Neural cell (in vitro differentiated cells): ENCODE measurements at regions not wholly inside any gene's neighbourhood (a gene's known extent, or its start where the extent isn't known, plus 50 kb on each side); places are given as distances from the start of the nearest gene placed in this dataset.

Experiments used
- H2AFZ ChIP-seq: fragments of 200-600, 300-800 bp; sonication (generic), shearing (Covaris generic); 2 replicates; pipeline ENCODE4 v1.6.0; 2014; ENCODE audit warnings: low read depth, mild to moderate bottlenecking, antibody characterized with exemption, low read length, moderate library complexity
- H3F3A ChIP-seq: fragments of 200-600 bp; shearing (Covaris generic); 2 replicates; pipeline ENCODE4 v1.6.1; 2016; ENCODE audit warnings: mild to moderate bottlenecking, moderate library complexity, mixed read lengths, antibody characterized with exemption, low read length; ENCODE audit not compliant: insufficient read depth, poor library complexity, severe bottlenecking
- H3K27ac ChIP-seq: fragments of 200-600, 300-800 bp; sonication (generic), shearing (Covaris generic); 2 replicates; pipeline ENCODE4 v1.5.1; 2014; ENCODE audit warnings: mild to moderate bottlenecking, low read length, moderate library complexity
- H3K27me3 ChIP-seq: fragments of 300-800, 200-600 bp; sonication (generic), shearing (Covaris generic); 2 replicates; pipeline ENCODE4 v1.6.0; 2014; ENCODE audit warnings: mild to moderate bottlenecking, low read depth, low read length, moderate library complexity; ENCODE audit not compliant: insufficient read depth
- H3K36me3 ChIP-seq: fragments of 300-800, 200-600 bp; sonication (generic), shearing (Covaris generic); 2 replicates; pipeline ENCODE4 v1.5.1; 2014; ENCODE audit warnings: mild to moderate bottlenecking, antibody characterized with exemption, low read length, moderate library complexity; ENCODE audit not compliant: insufficient read depth
- H3K4me2 ChIP-seq: fragments of 300-800, 200-600 bp; sonication (generic), shearing (Covaris generic); 2 replicates; pipeline ENCODE4 v1.6.0; 2014; ENCODE audit warnings: mild to moderate bottlenecking, low read length
- H3K4me3 ChIP-seq: fragments of 300-800, 200-600 bp; sonication (generic), shearing (Covaris generic); 2 replicates; pipeline ENCODE4 v1.5.1; 2014; ENCODE audit warnings: mild to moderate bottlenecking, low read length, moderate library complexity
- H3K79me2 ChIP-seq: fragments of 200-600 bp; shearing (Covaris generic); replicated peaks from 2 replicates; pipeline ENCODE4 v1.6.0; 2014; ENCODE audit warnings: mild to moderate bottlenecking, low read length, moderate library complexity; ENCODE audit not compliant: insufficient read depth
- H3K9ac ChIP-seq: fragments of 300-800, 200-600 bp; sonication (generic), shearing (Covaris generic); 2 replicates; pipeline ENCODE4 v1.6.1; 2016; ENCODE audit warnings: mild to moderate bottlenecking, low read length, mixed read lengths
- H3K9me2 ChIP-seq: fragments of 200-600 bp; shearing (Covaris generic); 2 replicates; pipeline ENCODE4 v1.6.1; 2016; ENCODE audit warnings: mild to moderate bottlenecking, low read length, mixed read lengths; ENCODE audit not compliant: insufficient read depth
- H3K9me3 ChIP-seq: fragments of 200-600, 300-800 bp; sonication (generic), shearing (Covaris generic); 2 replicates; pipeline ENCODE4 v1.6.1; 2016; ENCODE audit warnings: mild to moderate bottlenecking, mixed run types, low read length, moderate library complexity, mixed read lengths
- H4K20me1 ChIP-seq: fragments of 200-600 bp; shearing (Covaris generic); 2 replicates; pipeline ENCODE4 v1.6.1; 2016; ENCODE audit warnings: mild to moderate bottlenecking, mixed run types; ENCODE audit not compliant: insufficient read depth
- CTCF ChIP-seq: fragments of 450-650 bp; IDR thresholded peaks from 2 replicates; pipeline ENCODE4 v1.5.1; 2014; ENCODE audit warnings: antibody characterized with exemption, mild to moderate bottlenecking, moderate library complexity; ENCODE audit not compliant: poor library complexity, severe bottlenecking
- EP300 ChIP-seq: fragments of 450-650 bp; conservative IDR thresholded peaks from 2 replicates; pipeline ENCODE4 v1.6.1; 2014; ENCODE audit warnings: antibody characterized with exemption, mild to moderate bottlenecking, moderate library complexity; ENCODE audit not compliant: poor library complexity, severe bottlenecking
- EZH2 ChIP-seq: fragments of 200-600, 300-800 bp; shearing (Covaris generic), sonication (generic); IDR thresholded peaks from 2 replicates; pipeline ENCODE4 v1.6.1; 2014; ENCODE audit warnings: antibody characterized with exemption, low read length, borderline replicate concordance, mild to moderate bottlenecking; ENCODE audit not compliant: insufficient read depth, poor library complexity, severe bottlenecking
- MXI1 ChIP-seq: fragments of 450-650 bp; conservative IDR thresholded peaks from 2 replicates; pipeline ENCODE4 v1.6.1; 2014; ENCODE audit warnings: antibody characterized with exemption, mild to moderate bottlenecking; ENCODE audit not compliant: poor library complexity, severe bottlenecking
- POLR2AphosphoS5 ChIP-seq: IDR thresholded peaks from 2 replicates; pipeline ENCODE4 v1.6.1; 2012
- RAD21 ChIP-seq: fragments of 450-650 bp; conservative IDR thresholded peaks from 2 replicates; pipeline ENCODE4 v1.6.1; 2014; ENCODE audit warnings: antibody characterized with exemption, mild to moderate bottlenecking, moderate library complexity
- REST ChIP-seq: IDR thresholded peaks from 2 replicates; pipeline ENCODE4 v1.6.1; 2012; ENCODE audit warnings: borderline replicate concordance
- SMC3 ChIP-seq: fragments of 450-650 bp; conservative IDR thresholded peaks from 2 replicates; pipeline ENCODE4 v1.6.1; 2014; ENCODE audit warnings: antibody characterized with exemption, mild to moderate bottlenecking, moderate library complexity; ENCODE audit not compliant: poor library complexity
- TAF1 ChIP-seq: IDR thresholded peaks from 2 replicates; pipeline ENCODE4 v1.6.1; 2012; ENCODE audit warnings: low read depth

DNA sequence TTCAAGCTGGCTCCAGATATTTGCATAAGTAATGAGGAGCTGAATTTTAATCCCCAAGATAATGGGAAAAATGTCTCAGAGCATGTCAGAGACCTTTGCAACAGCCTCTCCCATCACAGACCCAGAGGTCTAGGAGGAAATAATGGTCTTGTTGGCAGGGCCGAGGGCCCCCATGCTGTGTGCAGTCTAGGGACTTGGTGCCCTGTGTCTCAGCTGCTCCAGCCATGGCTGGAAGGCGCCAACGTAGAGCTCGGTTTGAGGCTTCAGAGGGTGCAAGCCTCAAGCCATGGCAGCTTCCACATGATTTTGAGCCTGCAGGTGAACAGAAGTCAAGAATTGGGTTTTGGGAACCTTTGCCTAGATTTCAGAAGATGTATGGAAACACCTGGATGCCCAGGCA is 134.7 kb downstream of the LYPLAL1 start:
- no peak overlapping the region for H3K4me3 ChIP-seq
- H3K9ac ChIP-seq: no peak overlapping the region
- no peak for TF ChIP-seq EZH2
- TF ChIP-seq POLR2AphosphoS5: no peak
- no peak for TF ChIP-seq RAD21
- no peak for TF ChIP-seq CTCF
- no peak for TF ChIP-seq SMC3
- no peak for TF ChIP-seq EP300
- no peak for TF ChIP-seq TAF1
- TF ChIP-seq MXI1: no peak
- TF ChIP-seq REST: no peak
- H3K9me3 ChIP-seq: no peaks in the 10 kb centered on the region
- no peaks in the 10 kb centered on the region for H4K20me1 ChIP-seq
- H3K79me2 ChIP-seq: no peaks in the 10 kb centered on the region
- H3K27ac ChIP-seq: no peak overlapping the region
- no peaks in the 10 kb centered on the region for H3F3A ChIP-seq
- no peaks in the 10 kb centered on the region for H3K27me3 ChIP-seq
- H2AFZ ChIP-seq: no peak overlapping the region
- H3K4me2 ChIP-seq: no peak overlapping the region
- no peaks in the 10 kb centered on the region for H3K36me3 ChIP-seq
- no peaks in the 10 kb centered on the region for H3K9me2 ChIP-seq

DNA sequence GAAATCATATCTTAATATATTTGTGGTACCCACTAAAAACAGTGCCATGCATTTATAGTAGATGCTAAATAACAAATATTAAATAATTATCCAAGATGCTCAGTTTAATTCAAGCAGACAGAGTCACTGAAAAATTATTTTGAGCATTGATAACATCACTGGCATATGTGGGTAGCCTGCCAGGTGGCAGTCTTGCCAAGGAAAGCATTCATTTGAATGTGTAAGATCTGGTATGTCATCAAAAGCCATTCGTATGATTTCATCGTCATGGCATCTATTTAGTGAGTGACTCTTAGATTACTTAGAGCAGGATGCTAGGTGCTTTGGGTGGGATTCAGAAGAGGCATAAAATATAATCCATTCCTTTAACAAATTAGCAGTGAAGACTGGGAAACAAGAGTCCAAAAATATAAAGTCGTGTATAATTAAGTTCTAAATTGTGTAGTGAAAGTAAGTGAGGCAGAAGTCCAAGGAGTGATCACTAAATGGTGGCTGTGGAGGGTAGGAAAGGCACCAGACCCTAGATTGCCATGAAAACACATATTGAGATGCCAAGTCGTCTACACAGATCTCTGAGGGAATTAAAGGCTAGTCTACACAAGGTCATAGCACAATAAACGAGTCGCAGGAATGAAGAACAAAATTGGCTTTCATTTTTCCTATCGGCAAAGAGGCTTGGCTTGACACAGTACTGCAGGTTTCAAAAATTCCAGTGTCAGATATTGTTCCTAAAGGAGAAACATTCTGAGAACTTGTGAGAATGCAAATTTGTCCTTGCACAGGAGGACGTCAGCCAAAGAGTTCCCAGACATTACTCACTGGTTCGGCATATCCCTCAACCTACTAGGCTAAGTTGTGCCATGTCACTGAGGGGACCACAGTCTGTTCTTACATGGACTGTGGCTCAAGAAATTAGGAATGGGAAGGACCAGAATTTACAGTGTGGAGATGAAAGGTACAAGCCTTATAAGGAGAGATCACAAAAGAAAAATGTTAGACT is 130.8 kb downstream of the LYPLAL1 start:
- TF ChIP-seq EP300 (no peak), SMC3 (no peak), RAD21 (no peak), EZH2 (no peak), POLR2AphosphoS5 (no peak), MXI1 (no peak), CTCF (no peak), TAF1 (no peak), REST (no peak)
- Histone ChIP-seq H3K9me2 (no peaks in the 10 kb centered on the region), H4K20me1 (no peaks in the 10 kb centered on the region), H2AFZ (no peak overlapping the region), H3K27me3 (no peaks in the 10 kb centered on the region), H3K27ac (no peak overlapping the region), H3K4me3 (no peak overlapping the region), H3K36me3 (no peaks in the 10 kb centered on the region), H3K9me3 (no peaks in the 10 kb centered on the region), H3F3A (no peaks in the 10 kb centered on the region), H3K4me2 (no peak overlapping the region), H3K79me2 (no peaks in the 10 kb centered on the region), H3K9ac (no peak overlapping the region)
